ENCODE measurements at regions not wholly inside any gene's neighbourhood (a gene's known extent, or its start where the extent isn't known, plus 50 kb on each side); places are given as distances from the start of the nearest gene placed in this dataset.
"Not testable (repeated sequence)": the region's sequence is repeated elsewhere in the genome, so short reads cannot be mapped to it uniquely, and the experiment has no call there.

- Histone ChIP-seq H3K4me3 (no peak overlapping the region), H3K27ac (no peak overlapping the region), H3K36me3 (ENCODE audit: low read depth, missing control alignments) (no peaks in the 10 kb centered on the region), H3K27me3 (no peaks in the 10 kb centered on the region), H3K4me1 (no peaks in the 10 kb centered on the region), H3K9me3 (no peaks in the 10 kb centered on the region)
- TF ChIP-seq CTCF (IDR thresholded peaks at IDR 0.05) (no peak), POLR2A (IDR thresholded peaks at IDR 0.05) (no peak)
- 56 to 57% methylated on average over 1 of the region's 1 CpG for WGBS, 2 donors
- intact Hi-C loops (cut with DNase I; ENCODE audit: low total_unique reads), result no loop called here
- DNase-seq, result no peak
Observed at GRCh38 chrX:109155161-109155560, 326.7 kb downstream of the GUCY2F start.

GRCh38 chrX:109144173-109144572, 337.7 kb downstream of the GUCY2F start:
- H3K9me3 ChIP-seq; intact Hi-C loops (cut with DNase I; ENCODE audit: low total_unique reads); H3K36me3 ChIP-seq (ENCODE audit: low read depth, missing control alignments); H3K27ac ChIP-seq; H3K4me1 ChIP-seq; H3K4me3 ChIP-seq; DNase-seq; H3K27me3 ChIP-seq: not testable (repeated sequence)
- 88 to 90% methylated on average over 1 of the region's 1 CpG for WGBS, 2 donors

- no peaks in the 10 kb centered on the region for H3K4me1 ChIP-seq
- DNase-seq, result no peak
- no peak overlapping the region for H3K27ac ChIP-seq
- no peaks in the 10 kb centered on the region for H3K27me3 ChIP-seq
- no peak for TF ChIP-seq POLR2A (IDR thresholded peaks at IDR 0.05)
- H3K4me3 ChIP-seq, result no peak overlapping the region
- intact Hi-C loops (cut with DNase I; ENCODE audit: low total_unique reads), result no loop called here
- H3K9me3 ChIP-seq, result no peaks in the 10 kb centered on the region
- no peaks in the 10 kb centered on the region for H3K36me3 ChIP-seq (ENCODE audit: low read depth, missing control alignments)
Observed at GRCh38 chrX:109140463-109140862, 341.4 kb downstream of the GUCY2F start.

GRCh38 chrX:109134777-109135176, 347.1 kb downstream of the GUCY2F start:
- no peak overlapping the region for H3K4me3 ChIP-seq
- no peak overlapping the region for H3K27ac ChIP-seq
- no peaks in the 10 kb centered on the region for H3K9me3 ChIP-seq
- TF ChIP-seq CTCF (IDR thresholded peaks at IDR 0.05) (no peak), POLR2A (IDR thresholded peaks at IDR 0.05) (no peak)
- no peaks in the 10 kb centered on the region for H3K27me3 ChIP-seq
- DNase-seq, result no peak
- no peaks in the 10 kb centered on the region for H3K4me1 ChIP-seq
- intact Hi-C loops (cut with DNase I; ENCODE audit: low total_unique reads), result no loop called here
- H3K36me3 ChIP-seq (ENCODE audit: low read depth, missing control alignments), result no peaks in the 10 kb centered on the region

- no peaks in the 10 kb centered on the region for H3K27me3 ChIP-seq
- no peaks in the 10 kb centered on the region for H3K36me3 ChIP-seq (ENCODE audit: low read depth, missing control alignments)
- H3K4me3 ChIP-seq, result no peak overlapping the region
- TF ChIP-seq CTCF (IDR thresholded peaks at IDR 0.05) (no peak), POLR2A (IDR thresholded peaks at IDR 0.05) (no peak)
- intact Hi-C loops (cut with DNase I; ENCODE audit: low total_unique reads), result no loop called here
- no peaks in the 10 kb centered on the region for H3K4me1 ChIP-seq
- H3K27ac ChIP-seq, result no peak overlapping the region
- 47 to 71% methylated on average over 3 of the region's 3 CpGs for WGBS, 2 donors
- DNase-seq, result no peak
- no peaks in the 10 kb centered on the region for H3K9me3 ChIP-seq
Observed at GRCh38 chrX:109125304-109125703, 356.6 kb downstream of the GUCY2F start.

GRCh38 chrX:109089359-109089758, 353.0 kb upstream of the IRS4 start:
- no peaks in the 10 kb centered on the region for H3K9me3 ChIP-seq
- no peaks in the 10 kb centered on the region for H3K4me1 ChIP-seq
- DNase-seq, result no peak
- no peak overlapping the region for H3K4me3 ChIP-seq
- no peaks in the 10 kb centered on the region for H3K36me3 ChIP-seq (ENCODE audit: low read depth, missing control alignments)
- TF ChIP-seq CTCF (IDR thresholded peaks at IDR 0.05) (no peak), POLR2A (IDR thresholded peaks at IDR 0.05) (no peak)
- WGBS, 2 donors, result 70 to 73% methylated on average over 2 to 4 of the region's 4 CpGs
- intact Hi-C loops (cut with DNase I; ENCODE audit: low total_unique reads), result no loop called here
- H3K27ac ChIP-seq, result no peak overlapping the region
- no peaks in the 10 kb centered on the region for H3K27me3 ChIP-seq
